IPS-NIHi7 (cell line): ENCODE measurements at regions not wholly inside any gene's neighbourhood (a gene's known extent, or its start where the extent isn't known, plus 50 kb on each side); places are given as distances from the start of the nearest gene placed in this dataset.
A peak's percentile ranks its signal among the peaks of the same experiment; 100 is the strongest.
"Not testable (repeated sequence)": the region's sequence is repeated elsewhere in the genome, so short reads cannot be mapped to it uniquely, and the experiment has no call there.

Experiments
- DNase-seq: peaks from one replicate; pipeline ENCODE4 v3.0.0; 2012; ENCODE audit warnings: mixed read lengths; ENCODE audit errors: extremely low spot score

DNA sequence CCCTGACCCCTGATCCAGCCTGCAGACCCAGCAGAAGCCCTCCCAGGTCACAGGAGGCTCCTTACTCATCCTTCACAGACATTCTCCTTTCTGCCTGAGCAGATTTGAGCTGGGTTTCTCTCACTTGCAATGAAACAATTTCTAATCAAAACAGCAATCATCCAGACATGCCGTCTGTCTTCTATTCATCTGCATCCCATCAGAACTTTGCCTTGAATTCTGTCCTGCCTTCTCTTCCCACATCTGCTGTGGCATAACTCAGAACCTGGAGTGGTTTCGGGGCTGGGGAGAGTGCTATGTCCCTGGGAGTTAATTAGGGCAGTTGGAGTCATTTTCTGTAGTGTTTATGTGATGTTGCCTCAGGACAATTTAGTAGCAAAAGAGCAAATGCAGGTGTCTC lies 278.6 kb downstream of the CBLN1 start:
- no peak for DNase-seq

DNA sequence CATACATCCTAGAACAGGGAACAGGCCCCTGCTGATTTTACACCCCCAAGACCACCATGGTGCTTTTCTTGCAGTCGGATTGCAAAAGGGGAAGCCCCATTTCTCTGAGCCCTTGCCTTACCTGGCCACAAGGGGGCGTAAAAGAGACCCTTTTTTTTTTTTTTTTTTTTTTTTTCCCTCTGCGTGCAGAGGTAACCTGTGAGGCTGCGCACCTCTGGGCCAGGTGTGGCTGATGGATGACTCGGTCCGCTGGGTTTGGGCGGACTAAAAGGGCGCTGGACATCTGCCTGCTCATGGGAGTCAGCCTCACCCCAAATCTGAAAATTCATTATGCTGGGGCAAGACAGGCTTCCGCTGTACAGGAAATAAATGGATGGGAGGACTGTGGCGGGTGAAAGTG lies 281.0 kb downstream of the CBLN1 start:
- DNase-seq: peak; percentile 66

DNA sequence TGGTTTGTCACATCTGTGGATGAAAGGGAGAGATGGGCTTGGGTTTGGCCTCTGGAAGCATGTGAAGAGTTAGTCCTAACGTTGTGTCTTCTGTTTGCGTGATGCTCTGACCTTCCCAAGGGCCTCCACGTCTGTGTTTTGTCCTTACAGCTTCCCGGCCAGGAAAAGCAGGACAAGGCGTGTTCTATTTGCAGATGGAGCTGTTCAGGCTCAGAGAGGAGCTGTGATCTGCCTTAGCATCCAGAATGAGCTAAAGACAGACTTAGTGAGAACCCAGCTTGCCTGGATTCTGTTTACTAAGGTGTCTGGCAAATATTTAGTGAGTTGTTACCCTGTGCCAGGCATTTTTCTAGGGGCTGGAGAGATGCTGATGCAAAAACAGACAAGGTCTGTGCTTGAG lies 282.1 kb downstream of the CBLN1 start:
- DNase-seq: no peak

DNA sequence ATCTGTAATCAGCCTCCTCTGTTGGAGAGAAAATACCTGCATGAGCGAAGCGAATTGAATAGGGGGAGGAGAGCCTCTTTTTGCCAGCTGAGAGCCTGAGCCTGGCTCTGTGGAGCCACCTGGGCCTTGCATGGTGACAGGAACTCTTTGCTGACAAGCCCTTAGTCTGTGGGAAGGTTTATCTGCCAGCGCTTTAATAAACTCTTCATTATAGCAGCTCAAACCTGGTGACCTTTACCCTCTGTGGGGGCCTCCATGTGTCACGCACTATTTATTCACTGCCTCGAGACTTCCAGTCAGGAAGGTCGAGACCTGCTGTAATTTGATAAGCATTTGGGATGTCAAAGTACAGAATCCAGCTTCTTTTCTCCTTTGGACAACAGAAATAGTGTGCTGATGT lies 282.6 kb downstream of the CBLN1 start:
- DNase-seq: no peak

DNA sequence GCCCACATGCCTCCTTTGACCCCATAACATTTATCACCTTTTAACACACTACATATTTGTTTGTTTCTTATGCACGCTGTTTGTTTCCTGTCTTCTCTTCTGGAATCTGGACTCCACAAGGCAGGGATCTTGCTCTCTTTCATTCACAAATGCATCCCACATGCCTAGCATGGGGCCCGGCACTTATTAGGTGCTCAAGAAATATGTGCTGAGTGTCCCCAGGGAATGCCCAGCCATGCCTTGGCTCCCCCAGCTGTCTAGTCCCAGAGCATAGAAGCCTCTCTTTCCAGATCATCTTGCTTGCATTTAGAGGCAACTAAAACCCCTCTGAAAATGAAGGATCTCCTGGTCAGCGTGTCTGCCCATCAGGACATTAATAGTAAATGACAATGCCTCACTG lies 283.7 kb downstream of the CBLN1 start:
- DNase-seq: no peak

DNA sequence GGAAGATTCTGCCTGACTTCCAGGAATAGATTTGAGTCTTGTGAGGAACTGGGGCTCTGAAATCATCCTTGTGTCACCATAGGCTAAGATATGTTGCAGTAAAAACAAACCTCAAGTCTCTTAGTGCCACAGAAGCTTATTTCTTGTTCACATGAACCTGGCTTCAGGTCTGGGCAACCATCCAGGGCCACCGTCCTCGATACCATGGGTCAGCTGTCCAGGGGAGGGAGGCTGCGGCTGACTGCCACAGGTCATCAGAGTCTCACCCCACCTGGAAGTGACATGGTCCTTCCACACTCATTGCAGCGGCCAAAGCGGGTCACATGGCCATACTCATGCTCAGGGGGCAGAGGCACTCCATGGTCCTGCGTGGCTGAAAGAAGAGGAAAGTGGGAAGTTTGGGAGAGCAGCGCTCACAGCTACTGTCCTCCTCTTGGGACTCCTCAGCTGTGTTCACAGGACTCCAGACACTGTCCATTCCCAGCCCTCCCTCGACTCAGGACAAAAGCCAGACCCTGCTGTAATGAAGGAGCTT lies 284.5 kb downstream of the CBLN1 start:
- DNase-seq: no peak

DNA sequence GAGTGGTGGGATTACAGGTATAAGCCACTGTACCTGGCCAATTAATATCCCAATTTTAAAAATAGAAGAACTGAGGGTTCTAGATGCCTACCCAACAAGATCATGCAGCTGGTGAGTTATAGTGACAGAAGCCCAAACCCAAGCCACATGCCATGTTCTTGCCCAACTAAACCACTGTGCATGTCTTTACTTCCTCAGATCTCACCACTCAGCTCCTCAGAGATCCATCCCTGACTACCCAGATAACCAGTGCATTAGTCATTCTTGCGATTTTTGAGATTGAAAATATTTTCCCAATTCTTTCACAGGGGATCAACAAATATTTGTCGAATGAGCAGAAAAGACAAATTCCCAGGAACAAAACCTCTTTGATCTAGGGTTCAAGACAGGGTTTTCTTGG lies 303.1 kb downstream of the CBLN1 start:
- DNase-seq: no peak

DNA sequence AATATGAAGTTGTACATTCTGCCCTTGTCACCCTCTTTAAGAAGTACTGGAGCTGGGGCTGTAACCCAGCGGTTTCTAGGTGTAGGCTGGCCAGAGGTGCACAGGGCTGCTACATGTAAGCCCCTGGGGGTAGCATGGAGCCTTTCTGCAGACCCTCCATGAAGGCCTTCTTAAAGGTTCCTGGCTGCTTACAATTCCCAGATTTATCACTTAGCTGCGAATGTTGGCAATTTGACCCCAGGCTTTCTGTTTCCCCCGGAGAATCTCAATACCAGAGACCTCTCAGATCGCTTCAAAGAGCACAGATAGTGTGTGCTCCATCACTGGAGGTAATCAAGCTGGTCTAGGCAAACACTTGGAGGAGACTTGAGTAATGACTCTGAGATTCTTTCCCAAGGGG lies 309.4 kb downstream of the CBLN1 start:
- DNase-seq: no peak

DNA sequence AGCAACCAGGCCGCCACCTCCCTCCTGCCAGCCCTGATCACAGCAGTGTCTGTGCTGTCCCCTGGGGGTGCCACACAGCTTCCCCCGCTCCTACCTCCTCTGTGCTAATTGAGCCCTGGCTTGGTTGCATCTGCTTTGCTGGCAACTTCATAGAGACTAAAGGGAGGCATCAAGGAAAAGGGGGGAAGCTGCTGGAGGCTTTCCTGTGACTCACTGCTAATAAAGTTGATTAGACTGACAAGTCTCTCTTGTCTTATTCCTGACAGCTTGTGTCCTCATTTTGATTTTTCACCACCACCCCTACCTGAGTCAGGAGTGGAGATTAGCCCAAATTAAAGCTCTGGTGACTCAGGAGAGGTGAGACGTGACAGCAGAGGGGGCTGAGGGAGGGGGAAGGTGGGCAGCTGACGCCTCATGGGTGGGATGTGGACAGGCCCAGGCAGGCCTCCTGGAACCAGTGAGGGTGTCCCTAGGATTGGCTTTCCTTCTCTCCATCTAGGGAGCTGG lies 310.0 kb downstream of the CBLN1 start:
- no peak for DNase-seq

DNA sequence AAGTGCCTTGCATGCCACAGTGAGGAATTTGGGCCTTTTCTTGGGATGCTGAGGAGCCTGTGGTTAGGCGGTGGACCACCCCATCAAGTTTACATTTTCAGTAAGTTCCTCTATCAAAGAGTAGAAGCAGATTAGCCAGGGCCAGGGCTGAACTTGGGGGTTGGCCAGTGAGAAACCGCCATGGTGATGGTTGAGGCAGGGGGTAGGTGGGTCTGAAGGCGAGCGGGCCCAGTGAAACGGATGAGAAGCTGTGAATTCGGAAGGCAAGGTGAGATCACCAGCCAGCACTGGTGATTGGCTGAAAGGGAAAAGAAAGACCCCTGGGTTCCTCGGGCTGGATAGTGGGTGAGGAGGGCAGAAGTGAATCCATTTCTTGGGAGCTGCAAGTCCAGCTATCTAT lies 311.4 kb downstream of the CBLN1 start:
- no peak for DNase-seq

DNA sequence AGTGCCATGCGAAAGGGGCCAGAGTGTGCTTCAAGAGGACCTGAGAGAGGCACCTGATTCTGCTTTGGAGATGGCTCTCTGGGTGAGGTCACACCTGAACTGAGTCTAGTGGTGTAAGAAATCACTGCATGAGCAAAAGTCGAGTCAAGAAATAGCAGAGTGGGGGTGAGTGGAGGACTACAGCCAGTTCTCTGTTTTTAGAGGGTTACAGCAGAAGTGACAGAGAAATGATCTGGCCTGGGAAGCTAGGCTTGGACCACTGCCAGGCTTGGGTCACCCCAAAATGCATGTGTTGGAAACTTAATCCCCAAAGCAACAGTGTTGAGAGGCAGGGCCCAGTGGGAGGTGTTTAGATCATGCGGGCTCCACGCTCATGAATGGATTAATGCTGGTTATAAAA lies 312.0 kb downstream of the CBLN1 start:
- no peak for DNase-seq

DNA sequence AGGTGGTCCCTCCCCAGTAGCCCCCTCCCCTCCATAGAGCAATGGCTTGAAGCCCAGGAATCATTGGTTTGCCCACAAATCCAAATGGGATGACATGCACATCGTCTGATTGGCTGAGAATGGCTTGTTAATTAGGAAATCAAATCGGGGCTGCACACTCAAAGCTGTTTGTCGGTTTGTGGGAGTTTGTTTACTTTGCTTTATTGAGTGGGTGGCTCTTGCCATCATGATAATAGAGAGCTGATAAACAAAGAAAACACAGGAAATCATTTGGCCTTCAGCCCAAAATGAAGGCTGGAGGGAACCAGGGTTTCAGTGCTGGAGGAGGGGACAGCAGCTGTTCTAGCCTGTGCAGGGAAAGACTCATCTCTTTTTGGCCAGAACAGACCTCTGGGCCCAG lies 316.3 kb downstream of the CBLN1 start:
- DNase-seq: no peak

DNA sequence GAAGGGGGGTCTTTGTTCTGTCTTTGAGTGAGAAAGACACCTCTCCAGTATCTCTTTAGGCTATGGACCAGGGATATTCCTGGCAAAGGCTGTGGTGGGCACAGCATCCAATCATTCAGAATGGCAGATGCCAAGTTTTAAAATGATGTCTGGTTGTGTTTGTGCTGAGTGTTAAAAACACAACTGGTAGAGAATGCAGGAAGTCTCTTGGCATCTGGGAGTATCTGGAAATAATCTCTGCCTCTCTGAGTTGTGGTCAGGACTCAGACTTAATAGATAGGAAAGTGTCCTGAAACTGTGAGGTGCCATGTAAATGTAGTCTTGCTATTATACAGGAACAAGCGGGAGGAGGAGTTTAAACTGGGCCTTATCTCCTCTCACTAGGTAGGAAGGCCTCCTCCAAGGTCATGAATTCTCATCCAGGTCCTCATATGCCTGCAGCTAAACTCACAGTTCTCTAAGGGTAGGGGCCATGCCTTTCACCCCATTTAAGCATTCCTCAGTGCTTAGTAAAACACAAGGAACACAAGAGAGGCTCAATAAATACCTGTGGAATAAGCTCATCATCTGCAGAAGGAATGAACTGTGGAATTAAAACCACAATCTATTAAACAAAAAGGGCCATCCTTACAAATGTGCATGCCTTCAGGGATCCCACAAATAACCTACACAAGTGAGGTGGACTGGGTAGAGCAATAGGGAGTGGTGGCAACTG lies 317.6 kb downstream of the CBLN1 start:
- DNase-seq: no peak

DNA sequence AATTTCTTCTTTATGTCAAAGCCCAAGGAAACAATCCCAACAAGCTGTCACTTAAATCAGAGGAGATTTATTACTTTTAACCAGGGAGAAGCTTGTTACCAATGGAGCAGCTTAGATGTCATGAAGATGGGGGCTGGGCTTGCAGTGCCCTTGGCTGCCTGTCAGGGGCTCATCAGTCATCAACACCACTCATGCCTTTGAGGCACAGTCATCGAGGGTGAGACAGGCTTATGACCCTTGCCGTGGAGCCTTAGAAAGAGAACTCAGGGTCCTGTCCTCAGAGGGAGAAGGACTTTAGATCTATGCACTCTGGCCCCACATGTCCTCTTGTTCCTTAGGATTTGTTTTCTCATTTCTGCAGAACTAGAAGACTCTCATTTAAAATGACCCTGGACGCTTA lies 318.3 kb downstream of the CBLN1 start:
- DNase-seq: no peak

DNA sequence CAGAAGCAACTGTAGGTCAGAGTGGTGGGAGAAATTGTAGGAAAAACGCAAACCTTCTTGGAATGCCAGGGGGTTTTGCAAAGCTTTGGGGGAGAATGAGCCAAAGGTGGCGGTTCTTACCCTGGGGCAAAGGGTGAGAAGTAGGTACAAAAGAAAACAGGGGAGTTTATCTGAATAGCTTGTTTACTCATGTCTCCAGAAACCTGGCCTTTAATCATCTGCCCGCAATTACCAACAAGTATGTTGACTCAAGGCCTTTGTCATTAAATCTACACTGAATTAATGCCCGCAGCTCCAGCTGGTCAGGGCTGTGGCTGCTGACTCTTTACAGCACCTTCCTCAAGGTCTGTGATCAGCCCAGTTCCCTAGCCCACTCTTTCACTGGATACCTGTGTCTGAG lies 320.1 kb downstream of the CBLN1 start:
- DNase-seq: no peak

DNA sequence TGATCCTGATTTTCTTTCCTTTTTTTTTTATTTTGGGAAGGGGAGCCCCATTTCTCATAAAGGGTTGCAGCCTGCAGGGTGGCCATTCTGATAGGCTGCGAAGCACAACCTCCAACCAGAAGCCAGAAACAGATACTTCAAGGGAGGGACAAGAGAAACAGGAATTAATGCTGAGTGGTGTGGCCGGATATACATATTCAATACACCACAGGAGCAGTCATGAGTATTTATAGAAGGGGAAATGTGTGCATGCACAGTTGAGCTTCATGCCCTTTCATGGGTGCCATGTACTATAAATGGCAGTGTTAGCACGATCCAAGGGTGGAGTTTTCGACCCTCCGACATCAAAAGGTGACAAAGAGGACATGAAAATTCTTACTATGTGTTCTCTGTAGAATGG lies 320.8 kb downstream of the CBLN1 start:
- no peak for DNase-seq

DNA sequence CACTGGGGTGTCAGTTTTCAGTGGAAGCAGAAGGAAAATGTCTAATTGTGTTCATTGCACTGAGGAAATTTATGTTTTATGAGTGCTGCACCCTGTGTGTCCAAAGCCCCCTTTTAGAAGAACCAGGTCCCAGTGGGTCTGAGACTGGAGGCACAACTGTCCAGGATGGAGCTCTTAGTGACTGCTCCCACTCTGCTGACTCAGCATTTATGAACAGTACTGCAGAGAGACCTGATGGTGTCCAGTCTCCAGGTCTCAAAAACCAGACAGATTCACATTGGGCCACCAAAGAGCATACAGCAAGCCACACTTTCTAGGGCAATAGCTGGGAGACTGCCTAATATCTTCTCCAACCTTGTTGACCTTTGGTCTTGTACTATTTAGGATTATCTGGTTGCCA lies 321.9 kb downstream of the CBLN1 start:
- DNase-seq: no peak

DNA sequence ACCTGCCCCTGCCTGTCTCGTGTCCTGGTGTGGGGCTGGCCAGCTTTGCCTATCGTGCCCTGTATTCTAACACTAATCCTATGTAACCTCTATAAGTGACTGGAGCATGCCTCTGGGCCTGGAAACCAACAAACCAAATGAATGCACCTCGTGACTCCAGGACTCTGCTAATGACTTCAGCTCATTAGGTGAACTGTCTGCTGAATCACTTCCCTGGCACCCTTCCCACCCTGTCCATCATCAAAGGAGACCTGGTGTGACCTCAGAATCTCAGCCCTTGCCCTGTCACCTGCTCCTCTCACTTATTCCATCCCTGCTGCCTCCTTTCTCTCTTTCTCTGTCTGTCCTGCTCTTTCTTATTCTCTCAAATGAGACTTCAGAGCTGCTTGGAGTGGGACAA lies 322.4 kb downstream of the CBLN1 start:
- DNase-seq: no peak

DNA sequence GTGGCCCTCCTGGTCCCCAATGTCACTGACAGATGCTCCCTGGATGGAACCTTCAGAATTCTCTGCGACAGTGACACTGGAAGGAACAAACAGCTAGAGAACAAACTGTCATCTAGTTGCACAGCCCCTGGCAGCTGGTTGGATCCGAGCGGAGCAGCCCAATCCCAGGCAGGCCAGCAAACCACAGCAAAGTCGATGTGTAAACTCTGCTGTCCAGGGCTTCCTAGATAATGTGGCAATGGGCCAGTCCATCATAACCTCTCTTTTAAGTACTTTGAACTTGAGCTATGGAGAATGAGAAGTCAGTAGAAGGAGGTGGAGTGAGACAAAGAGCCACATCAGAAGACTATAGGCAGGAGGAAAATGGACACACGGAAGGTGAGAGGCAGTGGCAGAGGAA lies 323.0 kb downstream of the CBLN1 start:
- no peak for DNase-seq

DNA sequence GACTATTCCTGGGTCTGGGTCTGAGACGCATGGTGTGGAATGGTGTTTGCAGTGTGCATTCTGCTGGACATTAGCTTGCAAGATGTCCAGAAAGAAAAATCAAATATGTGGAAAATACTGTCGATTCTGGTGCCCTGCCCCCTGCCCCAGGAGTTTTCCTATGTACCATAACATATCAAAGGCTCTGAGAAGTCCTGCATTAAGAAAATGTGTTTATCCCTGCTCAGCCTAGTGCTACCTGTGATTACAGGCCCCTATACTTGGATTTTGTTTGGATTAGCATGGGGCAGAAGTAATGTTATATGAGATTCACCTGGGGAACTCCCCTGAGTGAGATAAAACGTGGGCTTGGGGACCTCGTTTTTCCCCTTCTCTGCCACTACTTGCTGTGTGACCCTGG lies 325.0 kb downstream of the CBLN1 start:
- DNase-seq: no peak

DNA sequence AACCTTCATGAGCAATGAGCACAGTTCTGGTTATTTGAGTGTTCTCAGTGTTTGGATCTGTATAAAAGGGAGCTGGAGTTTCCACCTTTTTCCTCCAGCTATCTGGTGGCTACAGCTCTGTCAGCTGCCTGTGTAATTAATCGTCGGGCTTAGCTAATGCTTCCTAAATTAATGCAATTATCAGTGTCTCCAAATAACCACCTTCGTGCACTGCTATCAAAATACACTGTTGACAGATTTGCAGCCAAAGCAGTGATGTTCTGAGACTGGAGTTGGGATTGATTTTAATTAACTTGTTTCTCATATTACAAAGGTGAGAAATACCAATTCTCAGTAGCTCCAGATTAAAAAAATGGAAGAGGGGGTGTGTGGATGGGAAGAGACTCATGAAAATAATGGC lies 325.8 kb downstream of the CBLN1 start:
- DNase-seq: no peak

DNA sequence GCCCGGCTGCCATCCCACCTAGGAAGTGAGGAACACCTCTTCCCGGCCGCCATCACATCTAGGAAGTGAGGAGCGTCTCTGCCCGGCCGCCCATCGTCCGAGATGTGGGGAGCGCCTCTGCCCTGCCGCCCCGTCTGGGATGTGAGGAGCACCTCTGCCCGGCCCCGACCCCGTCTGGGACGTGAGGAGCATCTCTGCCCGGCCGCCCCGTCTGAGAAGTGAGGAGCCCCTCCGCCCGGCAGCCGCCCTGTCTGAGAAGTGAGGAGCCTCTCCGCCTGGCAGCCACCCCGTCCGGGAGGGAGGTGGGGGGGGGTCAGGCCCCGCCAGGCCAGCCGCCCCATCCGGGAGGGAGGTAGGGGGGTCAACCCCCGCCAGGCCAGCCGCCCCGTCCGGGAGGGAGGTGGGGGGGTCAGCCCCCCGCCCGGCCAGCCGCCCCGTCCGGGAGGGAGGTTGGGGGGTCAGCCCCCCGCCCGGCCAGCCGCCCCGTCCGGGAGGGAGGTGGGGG lies 330.0 kb downstream of the CBLN1 start:
- DNase-seq: not testable (repeated sequence)

DNA sequence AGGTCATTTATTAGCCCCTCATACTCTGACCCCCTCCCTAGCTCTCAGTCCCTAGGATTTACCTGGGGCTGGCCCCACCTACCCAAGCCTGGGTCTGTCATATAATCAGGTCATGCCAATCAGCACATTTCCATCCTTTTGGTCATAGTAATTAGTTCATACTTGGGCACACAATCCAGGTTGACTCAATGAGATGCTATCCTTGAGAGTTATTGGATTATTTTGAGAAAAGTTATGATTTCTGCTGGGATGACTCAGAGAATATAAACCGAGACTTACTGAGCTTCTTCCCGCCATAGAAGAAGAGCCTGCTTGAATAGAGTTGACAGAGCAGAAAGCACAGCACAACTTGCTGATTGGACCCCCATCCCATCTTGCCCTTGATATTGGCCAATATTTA lies 331.5 kb downstream of the CBLN1 start:
- DNase-seq: no peak

DNA sequence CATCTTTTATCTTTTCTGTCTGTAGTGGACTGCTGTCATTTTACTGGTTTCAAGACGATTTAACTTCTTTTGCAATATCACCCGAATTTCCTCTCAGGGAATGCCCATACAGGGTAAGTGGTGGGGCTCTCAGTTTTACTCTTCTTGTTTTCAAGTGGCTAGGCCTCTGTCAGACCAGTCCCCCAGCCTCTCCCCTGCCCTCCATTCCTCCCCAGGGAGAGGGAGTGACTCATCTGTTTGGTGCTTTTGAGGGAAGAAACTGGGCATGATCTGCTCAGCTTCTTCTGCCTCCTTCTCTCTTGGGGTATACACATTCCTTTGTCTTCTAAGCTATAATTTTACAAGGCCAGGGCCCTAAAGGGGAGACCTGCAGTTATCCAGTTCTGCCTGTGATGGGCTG lies 332.0 kb downstream of the CBLN1 start:
- no peak for DNase-seq
